Activated naive CD4-positive, alpha-beta T cell treated with anti-CD3 and anti-CD28 coated beads, Interleukin-2, amount 50 U/mL, for 24 hours (primary cell): ENCODE measurements at regions not wholly inside any gene's neighbourhood (a gene's known extent, or its start where the extent isn't known, plus 50 kb on each side); places are given as distances from the start of the nearest gene placed in this dataset.

ENCODE experiments used
- H3K27ac Mint-ChIP-seq: one replicate; pipeline ENCODE4 v1.8.0; 2021; ENCODE audit warnings: mild to moderate bottlenecking, mixed read lengths
- H3K27me3 Mint-ChIP-seq: one replicate; pipeline ENCODE4 v1.8.0; 2021; ENCODE audit warnings: mixed read lengths
- H3K36me3 Mint-ChIP-seq: one replicate; pipeline ENCODE4 v1.8.0; 2021; ENCODE audit warnings: mixed read lengths
- H3K4me1 Mint-ChIP-seq: one replicate; pipeline ENCODE4 v1.8.0; 2021; ENCODE audit warnings: mixed read lengths
- H3K4me3 Mint-ChIP-seq: one replicate; pipeline ENCODE4 v1.8.0; 2021; ENCODE audit warnings: mild to moderate bottlenecking, mixed read lengths
- H3K9me3 Mint-ChIP-seq: one replicate; pipeline ENCODE4 v1.8.0; 2021; ENCODE audit warnings: mixed read lengths

- H3K9me3 Mint-ChIP-seq, result no peaks in the 10 kb centered on the region
- no peaks in the 10 kb centered on the region for H3K36me3 Mint-ChIP-seq
- no peaks in the 10 kb centered on the region for H3K27me3 Mint-ChIP-seq
- H3K4me1 Mint-ChIP-seq, result peaks cover 5% of the 10 kb centered on the region
- H3K27ac Mint-ChIP-seq, result no peak overlapping the region
- no peak overlapping the region for H3K4me3 Mint-ChIP-seq
Observed at GRCh38 chr2:241924069-241924908, 54.8 kb downstream of the RTP5 start.

GRCh38 chr2:241924909-241925250, 55.4 kb downstream of the RTP5 start:
- Mint-ChIP-seq H3K27ac (no peak overlapping the region), H3K4me1 (peaks cover 5% of the 10 kb centered on the region), H3K4me3 (no peak overlapping the region), H3K27me3 (no peaks in the 10 kb centered on the region), H3K9me3 (no peaks in the 10 kb centered on the region), H3K36me3 (no peaks in the 10 kb centered on the region)

GRCh38 chr2:241925277-241925676, 55.7 kb downstream of the RTP5 start:
- Mint-ChIP-seq H3K36me3 (no peaks in the 10 kb centered on the region), H3K9me3 (no peaks in the 10 kb centered on the region), H3K27me3 (no peaks in the 10 kb centered on the region), H3K4me3 (no peak overlapping the region), H3K4me1 (peaks cover 5% of the 10 kb centered on the region), H3K27ac (no peak overlapping the region)

- peaks cover 5% of the 10 kb centered on the region for H3K4me1 Mint-ChIP-seq
- H3K27me3 Mint-ChIP-seq, result no peaks in the 10 kb centered on the region
- H3K4me3 Mint-ChIP-seq, result peak overlapping the region; percentile 6
- H3K9me3 Mint-ChIP-seq, result no peaks in the 10 kb centered on the region
- H3K27ac Mint-ChIP-seq, result no peak overlapping the region
- H3K36me3 Mint-ChIP-seq, result no peaks in the 10 kb centered on the region
Observed at GRCh38 chr2:241925821-241926441, 56.4 kb downstream of the RTP5 start.

GRCh38 chr2:241926541-241927311, 57.2 kb downstream of the RTP5 start:
- H3K36me3 Mint-ChIP-seq, result no peaks in the 10 kb centered on the region
- H3K27ac Mint-ChIP-seq, result no peak overlapping the region
- no peaks in the 10 kb centered on the region for H3K9me3 Mint-ChIP-seq
- H3K4me3 Mint-ChIP-seq, result no peak overlapping the region
- H3K4me1 Mint-ChIP-seq, result peaks cover 5% of the 10 kb centered on the region
- no peaks in the 10 kb centered on the region for H3K27me3 Mint-ChIP-seq

GRCh38 chr2:241929551-241930490, 60.3 kb downstream of the RTP5 start:
- Mint-ChIP-seq H3K9me3 (no peaks in the 10 kb centered on the region), H3K27ac (no peak overlapping the region), H3K36me3 (no peaks in the 10 kb centered on the region), H3K4me1 (peaks cover 9% of the 10 kb centered on the region), H3K27me3 (no peaks in the 10 kb centered on the region), H3K4me3 (no peak overlapping the region)

- Mint-ChIP-seq H3K36me3 (no peaks in the 10 kb centered on the region), H3K9me3 (no peaks in the 10 kb centered on the region), H3K27ac (no peak overlapping the region), H3K4me1 (peaks cover 3% of the 10 kb centered on the region), H3K4me3 (no peak overlapping the region), H3K27me3 (no peaks in the 10 kb centered on the region)
Observed at GRCh38 chr2:241931084-241931975, 61.8 kb downstream of the RTP5 start.

- H3K27ac Mint-ChIP-seq, result no peak overlapping the region
- H3K4me1 Mint-ChIP-seq, result peaks cover 3% of the 10 kb centered on the region
- no peaks in the 10 kb centered on the region for H3K9me3 Mint-ChIP-seq
Observed at GRCh38 chr2:241931976-241932898, 62.7 kb downstream of the RTP5 start.

GRCh38 chr2:241932899-241933178, 63.3 kb downstream of the RTP5 start:
- no peak overlapping the region for H3K4me3 Mint-ChIP-seq
- H3K27ac Mint-ChIP-seq, result no peak overlapping the region
- no peaks in the 10 kb centered on the region for H3K9me3 Mint-ChIP-seq
- H3K4me1 Mint-ChIP-seq, result peaks cover 6% of the 10 kb centered on the region
- H3K36me3 Mint-ChIP-seq, result no peaks in the 10 kb centered on the region
- H3K27me3 Mint-ChIP-seq, result no peaks in the 10 kb centered on the region

More at GRCh38 chr2:241931976-241932898, 62.7 kb downstream of the RTP5 start:
- no peaks in the 10 kb centered on the region for H3K27me3 Mint-ChIP-seq
- H3K4me3 Mint-ChIP-seq, result no peak overlapping the region
- no peaks in the 10 kb centered on the region for H3K36me3 Mint-ChIP-seq

- H3K9me3 Mint-ChIP-seq, result no peaks in the 10 kb centered on the region
- peaks cover 10% of the 10 kb centered on the region for H3K4me1 Mint-ChIP-seq
- H3K36me3 Mint-ChIP-seq, result no peaks in the 10 kb centered on the region
- no peak overlapping the region for H3K4me3 Mint-ChIP-seq
- H3K27me3 Mint-ChIP-seq, result no peaks in the 10 kb centered on the region
- H3K27ac Mint-ChIP-seq, result no peak overlapping the region
Observed at GRCh38 chr2:241933179-241933911, 63.8 kb downstream of the RTP5 start.

GRCh38 chr2:241935314-241935713, 65.8 kb downstream of the RTP5 start:
- Mint-ChIP-seq H3K4me3 (no peak overlapping the region), H3K4me1 (peaks cover 19% of the 10 kb centered on the region), H3K27me3 (no peaks in the 10 kb centered on the region), H3K9me3 (peaks cover 3% of the 10 kb centered on the region), H3K27ac (no peak overlapping the region), H3K36me3 (no peaks in the 10 kb centered on the region)

- no peaks in the 10 kb centered on the region for H3K27me3 Mint-ChIP-seq
Observed at GRCh38 chr2:241935774-241936173, 66.2 kb downstream of the RTP5 start.

GRCh38 chr2:241936457-241937133, 67.1 kb downstream of the RTP5 start:
- no peak overlapping the region for H3K4me3 Mint-ChIP-seq
- H3K27me3 Mint-ChIP-seq, result no peaks in the 10 kb centered on the region
- no peaks in the 10 kb centered on the region for H3K36me3 Mint-ChIP-seq
- peaks cover 22% of the 10 kb centered on the region for H3K4me1 Mint-ChIP-seq
- no peak overlapping the region for H3K27ac Mint-ChIP-seq
- peaks cover 5% of the 10 kb centered on the region for H3K9me3 Mint-ChIP-seq

More at GRCh38 chr2:241935774-241936173, 66.2 kb downstream of the RTP5 start:
- no peak overlapping the region for H3K27ac Mint-ChIP-seq
- H3K9me3 Mint-ChIP-seq, result peaks cover 5% of the 10 kb centered on the region
- H3K4me1 Mint-ChIP-seq, result peaks cover 22% of the 10 kb centered on the region
- no peak overlapping the region for H3K4me3 Mint-ChIP-seq
- no peaks in the 10 kb centered on the region for H3K36me3 Mint-ChIP-seq
